GM19372 (cell line): ENCODE measurements at regions not wholly inside any gene's neighbourhood (a gene's known extent, or its start where the extent isn't known, plus 50 kb on each side); places are given as distances from the start of the nearest gene placed in this dataset.
"Not testable (repeated sequence)": the region's sequence is repeated elsewhere in the genome, so short reads cannot be mapped to it uniquely, and the experiment has no call there.

Source experiments
- ATAC-seq: cut with Tn5 transposase; IDR thresholded peaks from one replicate; pipeline ENCODE4 v1.9.1; 2021; ENCODE audit warnings: mild to moderate bottlenecking, low read depth, moderate library complexity; ENCODE audit not compliant: unreplicated experiment

- ATAC-seq = no peak
These were observed 150.0 kb downstream of the BTBD3 start for GRCh38 chr20:12067686-12068085.

- no peak for ATAC-seq
These were observed 150.4 kb downstream of the BTBD3 start for GRCh38 chr20:12068121-12068520.

DNA sequence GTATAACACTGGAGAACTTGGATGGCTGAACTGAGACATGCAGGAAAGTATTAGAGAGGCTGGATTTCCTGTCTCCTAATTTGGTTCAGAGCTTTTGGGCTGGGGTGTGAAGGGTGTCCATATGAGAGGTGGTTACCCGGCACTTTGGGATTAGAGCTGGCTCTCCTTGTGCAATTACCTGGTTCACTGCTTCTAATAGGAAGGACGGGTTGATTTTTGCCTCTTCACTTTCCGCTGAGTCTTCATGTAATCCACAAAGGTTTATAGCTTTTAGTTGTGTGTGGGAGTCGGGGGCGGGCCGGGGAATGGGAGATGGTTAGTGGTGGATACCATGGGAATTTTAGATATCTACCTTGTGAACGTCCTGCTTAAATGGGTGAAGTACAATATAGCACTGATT is 151.5 kb downstream of the BTBD3 start:
- no peak for ATAC-seq

GRCh38 chr20:12072221-12072953 is 154.7 kb downstream of the BTBD3 start:
- ATAC-seq = no peak

DNA sequence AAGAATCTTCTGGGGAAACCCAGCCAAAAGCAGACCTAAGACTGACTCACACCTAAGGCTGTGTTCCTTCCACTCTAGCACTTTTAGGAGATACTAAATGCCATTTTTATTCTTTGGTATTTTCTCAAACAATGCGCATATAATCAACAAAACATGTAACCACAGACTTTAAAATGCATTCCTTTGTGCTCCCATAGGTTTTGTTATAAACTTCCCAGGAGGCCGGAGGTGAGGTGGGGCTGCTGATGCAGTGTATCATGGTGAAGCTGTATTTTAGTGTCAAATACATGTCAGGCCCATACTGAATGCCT is 155.2 kb downstream of the BTBD3 start:
- no peak for ATAC-seq

DNA sequence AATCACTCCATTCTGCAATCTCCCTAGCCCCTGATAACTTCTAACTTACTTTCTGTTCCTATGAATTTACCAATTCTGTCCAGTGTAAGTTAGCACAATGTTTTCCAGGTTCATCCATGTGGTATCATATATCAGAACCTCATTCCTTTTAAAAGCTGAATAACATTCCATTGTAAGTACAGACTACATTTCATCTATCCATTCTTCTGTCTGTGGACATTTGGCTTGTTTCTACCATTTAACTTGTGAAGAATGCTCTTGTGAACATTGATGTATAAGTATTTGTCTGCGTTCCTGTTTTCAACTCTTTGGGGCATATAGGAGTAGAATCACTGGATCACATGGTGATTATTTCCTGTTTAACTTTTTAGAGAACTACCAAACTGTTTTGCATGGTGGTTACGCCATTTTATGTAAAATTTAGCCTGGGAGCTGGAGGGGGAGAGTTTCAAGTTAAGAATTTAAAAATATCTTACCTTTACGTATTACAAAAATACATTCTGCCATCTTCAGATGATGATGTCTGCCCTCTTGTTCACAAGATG is 156.5 kb downstream of the BTBD3 start:
- ATAC-seq = no peak

- no peak for ATAC-seq
These were observed 158.5 kb downstream of the BTBD3 start for GRCh38 chr20:12076200-12076599.

DNA sequence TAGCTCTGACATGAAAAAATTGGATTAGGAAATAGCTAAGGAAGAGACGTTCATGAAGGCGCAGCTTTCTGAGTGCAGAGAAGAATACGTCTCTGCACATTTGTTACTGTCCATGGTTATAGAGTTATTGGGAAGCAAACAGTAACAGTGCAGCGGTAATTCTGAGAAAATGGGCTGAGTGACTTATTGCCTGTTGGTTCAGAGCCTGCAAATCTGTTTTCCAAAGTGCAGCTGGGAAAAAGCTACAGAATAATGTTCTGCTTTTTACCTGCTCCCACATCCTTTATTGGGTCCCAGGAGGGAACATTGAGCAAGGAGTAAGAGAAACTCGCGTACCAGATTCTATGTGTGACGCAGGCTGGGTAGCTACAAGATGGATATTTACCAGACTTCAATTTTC is 160.2 kb downstream of the BTBD3 start:
- no peak for ATAC-seq

- ATAC-seq = no peak
These were observed 161.8 kb downstream of the BTBD3 start for GRCh38 chr20:12079490-12079889.

DNA sequence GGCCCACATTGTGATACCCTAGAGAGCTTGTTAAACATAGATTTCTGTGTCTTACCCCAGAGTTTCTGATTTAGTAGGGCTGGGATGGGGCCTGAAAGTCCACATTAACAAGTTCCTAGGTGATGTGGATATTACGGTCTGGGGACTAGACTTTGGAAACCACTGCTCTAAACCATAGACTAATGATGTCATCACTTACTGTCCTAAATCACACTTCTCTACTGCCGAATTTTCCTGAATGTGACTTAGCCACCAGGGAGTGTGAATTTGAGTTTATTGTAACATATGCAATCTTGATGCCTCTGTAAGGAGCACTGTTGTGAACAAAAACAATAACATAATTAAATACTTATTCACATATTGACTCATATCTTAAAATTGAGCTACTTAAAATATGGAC is 165.6 kb downstream of the BTBD3 start:
- ATAC-seq = no peak

GRCh38 chr20:12084482-12084881 is 166.8 kb downstream of the BTBD3 start:
- ATAC-seq = no peak

DNA sequence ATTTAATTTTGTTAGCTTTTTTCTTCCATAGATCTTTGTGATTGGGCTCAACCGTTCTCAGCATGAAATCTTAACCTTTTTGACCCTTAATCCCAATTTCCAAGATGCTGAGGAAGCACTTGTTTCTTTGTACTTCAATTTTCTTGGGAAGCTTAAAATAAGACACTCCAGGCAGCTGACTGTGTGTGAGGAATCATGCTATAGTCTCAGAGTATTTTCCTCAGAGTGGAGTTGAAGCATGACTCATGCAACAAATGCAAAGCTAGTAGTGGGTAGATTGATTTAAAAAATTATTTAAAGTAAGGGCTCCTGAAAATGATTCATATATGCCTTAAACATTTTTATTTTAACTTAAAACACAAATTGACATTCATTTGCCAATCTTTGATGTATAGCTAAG is 168.7 kb downstream of the BTBD3 start:
- ATAC-seq = no peak

DNA sequence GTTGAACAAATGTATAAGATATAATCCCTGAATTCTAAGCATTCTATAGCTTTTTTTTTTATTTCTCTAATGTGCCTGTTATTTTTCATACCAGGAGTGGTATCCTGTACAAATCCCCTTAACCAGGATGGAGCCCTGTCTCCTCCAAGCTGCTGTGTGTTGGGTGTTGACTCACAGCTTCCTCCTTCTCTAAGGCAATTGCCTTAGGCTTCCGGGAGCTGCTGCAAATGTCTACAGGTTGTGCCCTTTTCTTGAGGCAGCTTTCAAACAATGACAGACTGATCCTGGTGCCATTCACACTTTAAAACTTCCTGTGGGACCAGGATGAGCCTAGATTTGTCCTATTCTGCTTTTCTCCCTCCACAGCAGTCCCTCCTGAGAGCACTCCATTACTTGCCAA is 173.2 kb downstream of the BTBD3 start:
- ATAC-seq = no peak

GRCh38 chr20:12093057-12093796 is 175.5 kb downstream of the BTBD3 start:
- no peak for ATAC-seq

- not testable (repeated sequence) for ATAC-seq
These were observed 176.1 kb downstream of the BTBD3 start for GRCh38 chr20:12093797-12094190.

DNA sequence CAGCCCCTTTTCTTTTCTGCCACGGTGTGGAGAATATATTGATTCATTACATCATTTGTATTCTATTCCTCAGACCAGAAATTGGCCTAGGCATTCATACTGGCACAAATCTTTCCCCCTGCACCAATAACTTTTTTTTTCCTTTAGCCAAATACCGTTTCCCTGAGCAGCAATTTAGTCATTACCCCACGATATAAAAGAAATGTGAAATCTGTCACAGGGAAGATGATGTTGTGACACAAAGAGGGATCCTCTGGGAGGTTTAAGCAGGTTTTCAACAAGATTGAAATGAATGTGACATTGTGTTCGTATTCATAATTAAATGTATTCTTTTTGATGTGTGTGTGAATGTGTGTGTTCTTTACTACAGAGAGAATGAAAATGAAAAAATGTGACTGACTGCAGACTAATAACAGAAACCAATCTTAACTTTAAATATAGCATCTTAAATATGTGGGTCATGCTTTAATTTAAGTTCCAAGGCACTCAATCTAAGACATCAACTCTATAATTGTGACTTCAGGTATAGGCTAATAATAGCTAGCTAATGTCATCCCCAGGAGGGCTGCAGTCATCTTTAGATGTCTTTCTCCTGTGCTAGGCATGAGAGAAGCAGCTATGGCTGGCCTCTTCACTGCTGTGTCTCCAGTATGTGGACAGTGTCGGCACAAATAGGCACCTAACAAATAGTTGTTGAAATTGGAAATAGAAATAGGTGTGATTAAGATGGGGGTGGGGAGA is 177.7 kb downstream of the BTBD3 start:
- ATAC-seq = no peak

DNA sequence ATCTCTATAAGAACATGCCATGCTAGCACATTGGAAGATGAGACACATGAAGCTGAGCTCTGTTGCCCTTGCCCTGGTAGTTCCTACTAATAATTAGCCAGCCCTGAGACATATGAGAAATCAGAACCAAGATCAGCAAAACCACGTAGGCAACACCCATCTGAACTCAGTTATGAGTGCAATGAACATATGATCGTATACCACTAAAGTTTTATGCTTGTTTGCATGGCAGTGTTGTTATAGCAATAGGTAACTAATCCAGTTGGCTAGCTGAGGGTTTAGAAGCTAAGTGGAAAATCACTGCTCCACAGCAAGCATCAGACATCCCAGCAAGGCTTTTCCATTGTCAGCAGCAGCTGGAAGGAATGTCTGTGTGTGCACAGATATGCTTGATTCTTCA is 180.7 kb downstream of the BTBD3 start:
- ATAC-seq = no peak

GRCh38 chr20:12108846-12109245 is 191.2 kb downstream of the BTBD3 start:
- no peak for ATAC-seq

GRCh38 chr20:12110274-12110673 is 192.6 kb downstream of the BTBD3 start:
- ATAC-seq = no peak

GRCh38 chr20:12110711-12111110 is 193.0 kb downstream of the BTBD3 start:
- ATAC-seq = no peak

DNA sequence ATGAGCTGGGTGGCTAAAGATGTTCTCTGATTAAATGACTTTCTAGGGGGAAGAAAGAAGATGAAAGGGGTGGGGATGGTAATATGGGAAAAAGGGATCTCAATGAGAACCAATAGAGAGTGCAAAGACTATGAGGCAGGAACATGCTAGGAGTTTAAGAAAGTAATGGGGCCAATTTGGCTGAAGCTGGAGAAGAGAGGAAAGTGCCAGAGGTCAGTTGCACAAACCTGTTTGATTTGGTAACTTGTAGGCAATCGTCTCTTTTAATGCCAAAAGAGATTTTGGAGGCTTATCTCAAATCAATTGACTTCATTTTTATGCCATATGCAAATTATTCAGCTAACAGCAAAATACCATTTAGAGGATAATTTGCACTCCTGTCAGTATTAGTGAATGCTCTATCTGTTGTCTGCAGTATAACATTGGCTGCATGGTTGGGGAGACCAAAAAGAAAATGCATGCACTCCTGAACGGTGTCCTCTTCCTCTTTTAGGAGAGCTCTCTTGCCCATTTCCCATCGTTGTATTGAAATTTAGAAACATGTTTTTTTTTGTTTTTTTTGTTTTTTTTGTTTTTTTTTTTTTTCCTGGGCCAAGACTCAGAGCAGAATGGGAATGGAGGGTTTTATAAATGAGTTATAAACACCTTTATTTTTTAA is 193.9 kb downstream of the BTBD3 start:
- ATAC-seq = no peak
